H9 (cell line): ENCODE measurements at regions not wholly inside any gene's neighbourhood (a gene's known extent, or its start where the extent isn't known, plus 50 kb on each side); places are given as distances from the start of the nearest gene placed in this dataset.

Experiments
- DNase-seq: peaks from one replicate; pipeline ENCODE4 v3.0.0-alpha.2; 2017
- H2AFZ ChIP-seq: one replicate; pipeline ENCODE4 v1.6.1; 2013; ENCODE audit warnings: mild to moderate bottlenecking, low read length, control low read depth, moderate library complexity
- H2AK5ac ChIP-seq: 2 replicates; pipeline ENCODE4 v1.6.1; 2013; ENCODE audit warnings: low read length, control low read depth, mixed read lengths; ENCODE audit not compliant: insufficient read length
- H2BK120ac ChIP-seq: one replicate; pipeline ENCODE4 v1.6.1; 2013; ENCODE audit warnings: low read depth, mild to moderate bottlenecking, low read length, control low read depth, inconsistent platforms; ENCODE audit not compliant: poor library complexity, severe bottlenecking
- H2BK12ac ChIP-seq: 2 replicates; pipeline ENCODE4 v1.6.1; 2013; ENCODE audit warnings: low read length, control low read depth, mixed read lengths, low read depth; ENCODE audit not compliant: insufficient read length
- H2BK15ac ChIP-seq: 2 replicates; pipeline ENCODE4 v1.6.1; 2013; ENCODE audit warnings: low read depth, low read length, control low read depth
- H2BK20ac ChIP-seq: one replicate; pipeline ENCODE4 v1.6.1; 2013; ENCODE audit warnings: low read depth, mild to moderate bottlenecking, low read length, control low read depth, inconsistent platforms; ENCODE audit not compliant: poor library complexity, severe bottlenecking
- H2BK5ac ChIP-seq: 2 replicates; pipeline ENCODE4 v1.6.1; 2013; ENCODE audit warnings: low read length, control low read depth, mixed read lengths; ENCODE audit not compliant: insufficient read length
- H3K14ac ChIP-seq: 2 replicates; pipeline ENCODE4 v1.6.1; 2013; ENCODE audit warnings: low read length, control low read depth; ENCODE audit not compliant: insufficient read depth
- H3K18ac ChIP-seq: 2 replicates; pipeline ENCODE4 v1.6.1; 2013; ENCODE audit warnings: low read depth, mild to moderate bottlenecking, mixed read lengths, low read length, control low read depth; ENCODE audit not compliant: insufficient read length
- H3K23ac ChIP-seq: 2 replicates; pipeline ENCODE4 v1.6.1; 2013; ENCODE audit warnings: low read length, control low read depth, mixed read lengths, low read depth; ENCODE audit not compliant: insufficient read length
- H3K23me2 ChIP-seq: 2 replicates; pipeline ENCODE4 v1.6.1; 2013; ENCODE audit warnings: low read depth, mild to moderate bottlenecking, mixed read lengths, low read length, control low read depth; ENCODE audit not compliant: insufficient read length, poor library complexity, severe bottlenecking
- H3K27ac ChIP-seq: 2 replicates; pipeline ENCODE4 v1.5.1; 2013; ENCODE audit warnings: low read length, control low read depth, mixed read lengths, low read depth; ENCODE audit not compliant: insufficient read length
- H3K27me3 ChIP-seq: 2 replicates; pipeline ENCODE4 v1.6.1; 2013; ENCODE audit warnings: low read length, control low read depth, inconsistent platforms; ENCODE audit not compliant: insufficient read depth
- H3K4ac ChIP-seq: 2 replicates; pipeline ENCODE4 v1.6.1; 2013; ENCODE audit warnings: low read depth, mild to moderate bottlenecking, control low read depth, inconsistent platforms, low read length, moderate library complexity
- H3K4me1 ChIP-seq: 2 replicates; pipeline ENCODE4 v1.6.1; 2013; ENCODE audit warnings: low read length, control low read depth, inconsistent platforms; ENCODE audit not compliant: insufficient read depth
- H3K4me2 ChIP-seq: 2 replicates; pipeline ENCODE4 v1.6.1; 2013; ENCODE audit warnings: low read length, control low read depth, mixed read lengths; ENCODE audit not compliant: insufficient read length, insufficient read depth
- H3K56ac ChIP-seq: 2 replicates; pipeline ENCODE4 v1.6.1; 2013; ENCODE audit warnings: low read depth, mild to moderate bottlenecking, mixed read lengths, low read length, control low read depth; ENCODE audit not compliant: insufficient read length
- H3K79me1 ChIP-seq: 2 replicates; pipeline ENCODE4 v1.6.1; 2013; ENCODE audit warnings: low read depth, mild to moderate bottlenecking, moderate library complexity, low read length, control low read depth, inconsistent platforms; ENCODE audit not compliant: insufficient read depth, poor library complexity, severe bottlenecking
- H3K79me2 ChIP-seq: 2 replicates; pipeline ENCODE4 v1.6.1; 2013; ENCODE audit warnings: low read length, control low read depth, inconsistent platforms; ENCODE audit not compliant: insufficient read depth
- H3K9ac ChIP-seq: 2 replicates; pipeline ENCODE4 v1.6.1; 2013; ENCODE audit warnings: low read length, control low read depth, mixed read lengths; ENCODE audit not compliant: insufficient read length; ENCODE audit errors: extremely low read depth
- H3K9me3 ChIP-seq: one replicate; pipeline ENCODE4 v1.6.1; 2013; ENCODE audit warnings: low read depth, low read length, inconsistent platforms; ENCODE audit not compliant: control insufficient read depth
- H3T11ph ChIP-seq: one replicate; pipeline ENCODE4 v1.6.1; 2013; ENCODE audit warnings: mild to moderate bottlenecking, low read length, control low read depth, inconsistent platforms
- H4K20me1 ChIP-seq: one replicate; pipeline ENCODE4 v1.6.1; 2013; ENCODE audit not compliant: control insufficient read depth, insufficient read length, insufficient read depth
- H4K5ac ChIP-seq: 2 replicates; pipeline ENCODE4 v1.6.1; 2013; ENCODE audit warnings: low read depth, mild to moderate bottlenecking, mixed read lengths, low read length, control low read depth; ENCODE audit not compliant: insufficient read length
- H4K8ac ChIP-seq: replicated peaks from 2 replicates; pipeline ENCODE4 v1.6.1; 2013; ENCODE audit warnings: low read length, control low read depth, mixed read lengths, low read depth; ENCODE audit not compliant: insufficient read length
- H4K91ac ChIP-seq: 2 replicates; pipeline ENCODE4 v1.6.1; 2013; ENCODE audit warnings: low read depth, mild to moderate bottlenecking, moderate library complexity, mixed read lengths, low read length, control low read depth; ENCODE audit not compliant: insufficient read length
- H3K27ac Mint-ChIP-seq, 3 experiments: 2 replicates in 2 of 3; 3 replicates in 1 of 3; pipeline ENCODE4 v1.8.0; 2020 to 2021; ENCODE audit warnings: mixed read lengths in 3 of 3, mild to moderate bottlenecking in 1 of 3, moderate library complexity in 1 of 3
- H3K27me3 Mint-ChIP-seq: 2 replicates; pipeline ENCODE4 v1.8.0; 2021; ENCODE audit warnings: low read depth, mild to moderate bottlenecking, moderate library complexity, mixed read lengths
- H3K36me3 Mint-ChIP-seq, 3 experiments: 2 replicates in 2 of 3; 3 replicates in 1 of 3; pipeline ENCODE4 v1.8.0; 2020 to 2021; ENCODE audit warnings: low read depth in 3 of 3, mixed read lengths in 3 of 3; ENCODE audit not compliant: insufficient read depth in 1 of 3
- H3K4me1 Mint-ChIP-seq, 2 experiments: 2 replicates each; pipeline ENCODE4 v1.8.0; 2020; ENCODE audit warnings: mixed read lengths in 2 of 2
- H3K4me3 Mint-ChIP-seq, 2 experiments: 2 replicates in 1 of 2; 3 replicates in 1 of 2; pipeline ENCODE4 v1.8.0; 2020 to 2021; ENCODE audit warnings: mild to moderate bottlenecking in 2 of 2, mixed read lengths in 2 of 2, moderate library complexity in 1 of 2
- H3K9me3 Mint-ChIP-seq, 2 experiments: 2 replicates in 1 of 2; 3 replicates in 1 of 2; pipeline ENCODE4 v1.8.0; 2020; ENCODE audit warnings: mild to moderate bottlenecking in 2 of 2, mixed read lengths in 2 of 2, moderate library complexity in 1 of 2
- CTCF ChIP-seq: fragments of 200-600 bp; sonication (generic); conservative IDR thresholded peaks from 3 replicates; pipeline ENCODE4 v1.8.0; 2021; ENCODE audit warnings: antibody characterized with exemption, mild to moderate bottlenecking
- WGBS: extraction: QIAGEN DNeasy Blood & Tissue Kit; methylation state at CpG from one replicate; pipeline ENCODE4 v1.1.7; 2013; ENCODE audit warnings: missing lambda C conversion rate, low lambda C conversion rate, mixed read lengths; ENCODE audit not compliant: insufficient read length; ENCODE audit errors: extremely low coverage; 5-methylcytosine and 5-hydroxymethylcytosine counted together

DNA sequence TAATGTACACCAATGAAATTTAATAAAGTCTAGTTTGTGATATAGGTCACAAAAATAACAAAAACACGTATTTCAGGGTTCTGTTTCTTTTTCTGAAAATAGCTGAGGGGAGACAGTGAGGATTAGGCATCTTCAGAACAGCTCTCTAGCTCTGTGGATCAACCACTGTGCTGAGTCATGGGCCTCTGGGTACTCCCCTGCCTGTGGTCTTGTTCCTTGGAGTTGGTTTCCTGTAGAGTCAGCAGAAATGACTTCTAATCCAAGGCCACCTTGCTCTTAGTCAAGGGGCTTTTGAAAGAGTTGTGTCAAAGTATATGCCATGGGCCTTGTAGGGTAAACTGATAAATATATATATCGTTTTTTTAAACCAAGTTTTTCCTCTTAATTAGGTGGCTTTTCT lies 141.8 kb upstream of the ZRANB2 start:
- Mint-ChIP-seq H3K27me3 (no peaks in the 10 kb centered on the region), H3K4me1 (no peaks in the 10 kb centered on the region; a peak in 1 of 4 replicates), H3K4me3 (no peak overlapping the region), H3K36me3 (no peaks in the 10 kb centered on the region; a peak in 1 of 7 replicates), H3K27ac (no peak overlapping the region; a peak in 1 of 7 replicates), H3K9me3 (peaks cover 0 to 2% of the 10 kb centered on the region in 2 experiments; a peak in 2 of 5 replicates)
- Histone ChIP-seq H3K14ac (no peak overlapping the region), H2BK12ac (no peak overlapping the region), H3K27ac (no peak overlapping the region), H4K8ac (no peak overlapping the region), H2BK15ac (no peak overlapping the region), H3K27me3 (no peaks in the 10 kb centered on the region), H2AFZ (no peak overlapping the region), H3K4me1 (no peaks in the 10 kb centered on the region), H2BK5ac (no peak overlapping the region), H2BK20ac (no peak overlapping the region), H3K79me1 (no peaks in the 10 kb centered on the region), H3K79me2 (no peaks in the 10 kb centered on the region), H3K9ac (no peak overlapping the region), H3K18ac (no peak overlapping the region), H3K4ac (no peak overlapping the region), H4K91ac (no peak overlapping the region), H3K56ac (no peak overlapping the region), H3K9me3 (no peaks in the 10 kb centered on the region), H3K23me2 (no peaks in the 10 kb centered on the region), H3T11ph (no peak overlapping the region), H2BK120ac (no peak overlapping the region), H3K4me2 (no peak overlapping the region), H2AK5ac (no peak overlapping the region), H4K20me1 (no peaks in the 10 kb centered on the region), H3K23ac (no peak overlapping the region), H4K5ac (no peak overlapping the region)
- no peak for DNase-seq
- no CpG with 5 or more reads among the region's 2 CpGs for WGBS
- no peak for TF ChIP-seq CTCF
